Activated naive CD4-positive, alpha-beta T cell treated with anti-CD3 and anti-CD28 coated beads, Interleukin-2, amount 10 ng/mL, durations not matched to agents 7 days and 5 days (primary cell): ENCODE measurements at regions not wholly inside any gene's neighbourhood (a gene's known extent, or its start where the extent isn't known, plus 50 kb on each side); places are given as distances from the start of the nearest gene placed in this dataset.

ENCODE experiments used
- CTCF ChIA-PET: fragments of 350-600 bp; sonication (Branson Sonifier 250); formaldehyde crosslinking; loops from one replicate; lab custom pipeline; 2021; ENCODE audit warnings: antibody characterized with exemption; lab: Charles Lee
- DNase-seq: peaks from one replicate; pipeline ENCODE4 v3.0.0-alpha.2; 2020
- H3K27ac Mint-ChIP-seq: one replicate; pipeline ENCODE4 v1.8.0; 2021; ENCODE audit warnings: mild to moderate bottlenecking, moderate library complexity, mixed read lengths
- H3K27me3 Mint-ChIP-seq: one replicate; pipeline ENCODE4 v1.8.0; 2021; ENCODE audit warnings: mild to moderate bottlenecking, mixed read lengths
- H3K36me3 Mint-ChIP-seq: one replicate; pipeline ENCODE4 v1.8.0; 2021; ENCODE audit warnings: mixed read lengths
- H3K4me1 Mint-ChIP-seq: one replicate; pipeline ENCODE4 v1.8.0; 2021; ENCODE audit warnings: mixed read lengths
- H3K4me3 Mint-ChIP-seq: one replicate; pipeline ENCODE4 v1.8.0; 2021; ENCODE audit warnings: mild to moderate bottlenecking, moderate library complexity, mixed read lengths
- H3K9me3 Mint-ChIP-seq: one replicate; pipeline ENCODE4 v1.8.0; 2021; ENCODE audit warnings: mixed read lengths

DNA sequence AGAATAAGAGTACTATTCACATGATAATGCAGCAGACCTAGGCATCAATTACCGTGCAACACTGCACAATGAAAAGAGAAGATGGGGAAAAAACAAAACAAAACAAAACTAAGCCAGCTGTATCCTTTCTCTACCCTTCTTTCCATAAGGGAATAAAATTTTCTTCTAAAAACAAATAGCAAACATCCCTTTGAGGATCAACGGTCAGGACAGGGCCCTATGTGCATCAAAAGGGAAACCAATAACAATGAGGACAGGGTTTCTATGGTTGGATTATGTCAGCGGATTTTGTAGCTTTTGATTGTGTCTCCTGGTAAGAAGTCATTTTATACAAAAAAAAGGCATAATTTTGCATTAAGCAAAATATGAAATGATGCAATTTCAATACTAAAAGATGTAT, 350.3 kb downstream of the SLC6A15 start:
- Mint-ChIP-seq H3K4me3 (no peak overlapping the region), H3K27ac (no peak overlapping the region), H3K9me3 (peaks cover 2% of the 10 kb centered on the region), H3K36me3 (no peaks in the 10 kb centered on the region), H3K4me1 (no peaks in the 10 kb centered on the region), H3K27me3 (no peaks in the 10 kb centered on the region)
- CTCF ChIA-PET = no interaction called here
- no peak for DNase-seq

DNA sequence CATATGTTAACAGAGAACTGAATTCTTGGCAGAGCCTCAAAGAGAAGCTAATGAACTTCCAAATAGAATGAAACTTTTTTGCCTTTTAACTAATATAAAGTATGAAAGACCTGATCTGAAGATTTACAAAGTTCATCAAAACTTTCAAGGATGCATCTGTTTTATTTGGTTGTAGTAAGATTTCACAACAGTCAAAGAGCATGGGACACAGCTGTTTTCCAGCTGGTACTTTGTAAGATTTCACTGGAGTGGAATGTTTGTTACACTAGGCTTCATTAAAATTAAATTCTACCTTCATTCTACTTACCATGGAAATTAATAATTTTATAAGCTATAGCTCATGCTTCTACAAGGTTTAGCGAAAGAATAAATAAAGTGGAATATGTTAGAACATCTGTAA, 351.2 kb downstream of the SLC6A15 start:
- no peaks in the 10 kb centered on the region for H3K4me1 Mint-ChIP-seq
- no peaks in the 10 kb centered on the region for H3K27me3 Mint-ChIP-seq
- H3K4me3 Mint-ChIP-seq = no peak overlapping the region
- CTCF ChIA-PET = no interaction called here
- no peak overlapping the region for H3K27ac Mint-ChIP-seq
- no peaks in the 10 kb centered on the region for H3K36me3 Mint-ChIP-seq
- H3K9me3 Mint-ChIP-seq = no peaks in the 10 kb centered on the region
- DNase-seq = no peak

DNA sequence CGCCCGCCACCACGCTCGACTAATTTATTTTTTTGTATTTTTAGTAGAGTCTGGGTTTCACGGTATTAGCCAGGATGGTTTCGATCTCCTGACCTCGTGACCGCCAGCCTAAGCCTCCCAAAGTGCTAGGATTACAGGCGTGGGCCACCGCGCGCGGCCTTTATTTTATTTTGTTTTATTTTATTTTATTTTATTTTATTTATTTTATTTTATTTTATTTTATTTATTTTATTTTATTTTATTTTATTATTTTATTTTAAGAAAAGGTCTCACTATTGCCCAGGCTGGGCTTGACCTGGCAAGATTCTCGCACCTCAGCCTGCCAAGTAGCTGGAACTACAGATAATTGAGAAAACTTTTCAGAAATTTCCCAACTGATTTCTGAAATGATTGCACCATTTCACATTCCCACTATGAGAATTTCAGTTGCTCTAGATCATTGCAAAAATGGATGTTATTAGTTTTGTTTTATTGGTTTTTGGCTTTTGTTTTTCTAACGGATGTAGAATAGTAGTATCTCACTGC, 358.3 kb downstream of the SLC6A15 start:
- CTCF ChIA-PET = no interaction called here
- Mint-ChIP-seq H3K4me1 (no peaks in the 10 kb centered on the region), H3K36me3 (no peaks in the 10 kb centered on the region), H3K27ac (no peak overlapping the region), H3K4me3 (no peak overlapping the region), H3K9me3 (no peaks in the 10 kb centered on the region), H3K27me3 (no peaks in the 10 kb centered on the region)
- no peak for DNase-seq

DNA sequence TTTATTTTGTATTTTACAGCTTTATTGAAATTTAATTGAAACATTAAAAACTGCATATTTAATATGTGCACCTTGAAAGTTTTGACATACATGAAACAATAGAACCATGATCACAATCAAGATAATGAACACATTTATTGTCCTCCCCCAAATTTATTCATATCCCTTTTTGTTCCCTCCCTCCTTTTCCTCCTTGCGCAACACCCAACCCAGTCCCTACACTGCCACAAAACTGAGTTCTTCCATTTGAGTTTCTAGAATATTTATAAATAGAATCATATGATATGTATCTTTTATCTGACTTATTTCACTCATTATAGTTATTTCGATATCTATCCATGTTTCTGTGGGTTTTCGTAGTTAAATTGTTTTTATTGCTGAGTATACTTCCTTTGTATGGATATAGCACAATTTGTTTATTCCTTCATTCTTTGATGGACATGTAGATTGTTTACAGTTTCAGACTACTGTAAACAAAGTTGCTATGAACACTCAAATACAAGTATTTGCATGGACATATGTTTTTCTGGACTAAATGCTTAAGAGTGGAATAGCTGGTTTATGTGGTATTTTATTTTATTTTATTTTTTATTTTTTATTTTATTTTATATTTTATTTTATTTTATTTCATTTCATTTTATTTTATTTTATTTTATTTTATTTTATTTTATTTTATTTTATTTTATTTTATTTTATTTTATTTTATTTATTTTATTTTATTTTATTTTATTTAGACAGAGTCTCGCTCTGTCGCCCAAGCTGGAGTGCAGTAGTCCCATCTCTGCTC, 359.1 kb downstream of the SLC6A15 start:
- H3K4me1 Mint-ChIP-seq = no peaks in the 10 kb centered on the region
- CTCF ChIA-PET = no interaction called here
- H3K27me3 Mint-ChIP-seq = no peaks in the 10 kb centered on the region
- H3K9me3 Mint-ChIP-seq = no peaks in the 10 kb centered on the region
- DNase-seq = no peak
- H3K4me3 Mint-ChIP-seq = no peak overlapping the region
- no peaks in the 10 kb centered on the region for H3K36me3 Mint-ChIP-seq
- no peak overlapping the region for H3K27ac Mint-ChIP-seq

DNA sequence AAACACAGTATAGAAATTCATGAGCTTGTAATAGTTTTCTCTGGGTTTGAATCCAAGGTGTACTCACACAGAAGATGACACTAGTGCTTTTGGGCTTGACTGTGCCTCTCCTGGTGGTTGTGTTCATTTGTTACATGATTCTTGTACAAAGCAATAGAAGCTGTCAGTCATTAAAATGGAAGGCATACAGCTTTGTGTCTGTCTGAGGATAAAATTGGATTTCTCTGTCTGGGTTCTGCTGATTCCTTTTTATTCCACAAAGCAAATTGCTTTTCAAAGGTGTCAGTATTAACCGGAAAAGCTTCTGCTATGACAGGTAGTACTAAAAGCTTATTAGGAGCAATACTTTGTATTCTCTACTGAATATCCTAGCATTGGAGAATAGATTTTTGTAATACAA, 361.2 kb downstream of the SLC6A15 start:
- Mint-ChIP-seq H3K9me3 (no peaks in the 10 kb centered on the region), H3K27ac (no peak overlapping the region), H3K27me3 (no peaks in the 10 kb centered on the region), H3K36me3 (no peaks in the 10 kb centered on the region), H3K4me3 (no peak overlapping the region), H3K4me1 (no peaks in the 10 kb centered on the region)
- DNase-seq = no peak
- CTCF ChIA-PET = no interaction called here

DNA sequence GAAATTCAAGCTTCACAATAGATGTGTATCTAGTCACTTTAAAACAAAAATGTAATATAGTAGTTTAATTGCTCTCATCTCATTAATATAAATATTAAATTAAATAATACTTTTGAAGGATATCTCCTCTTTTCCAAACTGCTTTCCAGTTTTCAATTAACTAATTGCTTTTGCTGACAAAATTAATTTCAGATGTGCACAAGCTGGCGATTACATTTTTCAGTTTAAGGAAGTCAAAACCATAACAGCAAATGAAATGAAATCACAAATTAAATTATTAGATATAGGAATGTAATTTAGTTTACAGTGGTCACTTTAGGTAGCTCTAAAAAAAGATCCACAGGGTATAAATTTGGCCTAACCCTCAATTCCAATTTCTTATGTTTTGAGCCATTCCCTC, 362.1 kb downstream of the SLC6A15 start:
- Mint-ChIP-seq H3K4me3 (no peak overlapping the region), H3K36me3 (no peaks in the 10 kb centered on the region), H3K27me3 (no peaks in the 10 kb centered on the region), H3K27ac (no peak overlapping the region), H3K4me1 (no peaks in the 10 kb centered on the region), H3K9me3 (no peaks in the 10 kb centered on the region)
- CTCF ChIA-PET = no interaction called here
- DNase-seq = no peak

DNA sequence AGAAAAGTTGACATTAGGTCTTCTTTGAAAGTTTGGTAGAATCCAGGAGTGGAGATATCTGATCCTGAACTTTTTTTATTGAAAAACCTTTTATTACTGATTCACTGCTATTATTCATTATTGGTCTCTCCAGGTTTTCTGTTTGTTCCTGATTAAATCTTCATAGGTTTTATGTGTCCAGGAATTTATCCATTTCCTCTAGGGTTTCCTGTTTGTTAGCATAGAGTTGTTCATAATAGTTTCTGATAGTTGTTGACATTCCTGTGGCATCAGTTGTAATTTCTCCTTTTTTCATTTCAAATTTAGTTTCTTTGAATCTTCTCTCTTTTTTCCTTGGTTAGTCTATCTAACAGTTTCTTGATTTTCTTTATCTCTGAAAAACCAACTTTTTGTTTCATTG, 370.3 kb downstream of the SLC6A15 start:
- peaks cover 2% of the 10 kb centered on the region for H3K9me3 Mint-ChIP-seq
- no peak overlapping the region for H3K27ac Mint-ChIP-seq
- H3K36me3 Mint-ChIP-seq = no peaks in the 10 kb centered on the region
- DNase-seq = no peak
- CTCF ChIA-PET = no interaction called here
- no peaks in the 10 kb centered on the region for H3K4me1 Mint-ChIP-seq
- H3K27me3 Mint-ChIP-seq = no peaks in the 10 kb centered on the region
- H3K4me3 Mint-ChIP-seq = no peak overlapping the region

DNA sequence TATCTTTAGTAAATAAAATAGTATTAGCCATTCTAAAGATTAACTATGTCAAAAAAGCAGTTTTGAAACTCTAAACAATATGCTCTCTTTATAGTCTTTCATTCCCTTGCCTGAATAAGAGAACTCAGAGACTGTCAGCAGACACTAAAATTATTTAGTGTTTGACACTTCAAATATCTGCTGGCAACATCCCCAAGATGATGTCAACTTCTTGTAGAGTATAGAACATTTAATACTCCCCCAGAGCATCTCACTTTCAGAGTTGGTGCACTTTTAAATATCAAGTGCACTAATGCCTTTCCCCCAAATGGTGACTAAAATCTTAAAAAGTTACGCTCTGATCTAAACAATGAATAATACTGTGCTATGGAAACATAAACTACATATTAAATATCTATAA, 374.9 kb downstream of the SLC6A15 start:
- no peaks in the 10 kb centered on the region for H3K4me1 Mint-ChIP-seq
- H3K4me3 Mint-ChIP-seq = no peak overlapping the region
- CTCF ChIA-PET = no interaction called here
- no peaks in the 10 kb centered on the region for H3K9me3 Mint-ChIP-seq
- H3K36me3 Mint-ChIP-seq = no peaks in the 10 kb centered on the region
- DNase-seq = no peak
- no peak overlapping the region for H3K27ac Mint-ChIP-seq
- no peaks in the 10 kb centered on the region for H3K27me3 Mint-ChIP-seq

DNA sequence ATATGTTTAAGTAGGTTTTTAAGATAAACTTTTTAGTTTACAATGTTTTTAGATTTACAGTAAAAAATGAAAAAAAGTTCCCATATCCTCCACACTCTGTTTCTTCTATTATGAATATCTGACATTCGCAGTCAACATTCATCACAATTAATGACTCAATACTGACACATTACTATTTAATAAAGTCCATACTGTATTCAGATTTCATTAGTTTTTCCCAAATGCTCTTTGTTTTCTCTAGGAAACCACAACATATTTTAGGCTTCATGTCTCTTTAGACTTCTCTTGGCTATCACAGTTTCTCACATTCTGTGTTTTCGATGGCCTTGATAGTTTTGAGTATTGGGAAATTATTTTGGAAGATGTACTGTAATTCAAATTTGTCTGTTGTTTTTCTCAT, 399.8 kb downstream of the SLC6A15 start:
- H3K27ac Mint-ChIP-seq = no peak overlapping the region
- H3K4me3 Mint-ChIP-seq = no peak overlapping the region
- CTCF ChIA-PET = no interaction called here
- no peaks in the 10 kb centered on the region for H3K27me3 Mint-ChIP-seq
- H3K4me1 Mint-ChIP-seq = no peaks in the 10 kb centered on the region
- no peaks in the 10 kb centered on the region for H3K9me3 Mint-ChIP-seq
- H3K36me3 Mint-ChIP-seq = no peaks in the 10 kb centered on the region
- DNase-seq = no peak

DNA sequence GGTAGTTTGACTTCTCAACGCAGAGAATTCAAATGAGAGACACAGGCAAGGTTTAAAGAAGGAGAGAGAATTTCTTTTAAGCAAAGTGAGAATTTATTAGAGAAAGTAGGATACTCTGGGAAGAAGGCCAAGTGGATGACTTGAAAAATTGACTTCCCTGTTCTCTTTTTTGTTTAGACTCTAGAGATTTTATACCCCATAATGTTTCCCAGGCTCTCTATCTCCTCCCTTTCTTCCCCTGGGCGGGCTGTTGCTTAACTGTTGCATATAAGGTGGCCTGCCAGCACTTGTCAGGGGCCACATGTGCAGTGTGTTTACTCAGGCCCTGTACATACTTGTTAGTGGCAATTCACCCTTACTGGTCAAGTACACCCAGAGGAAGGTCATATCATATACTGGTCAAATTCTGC, 403.7 kb downstream of the SLC6A15 start:
- CTCF ChIA-PET = no interaction called here
- Mint-ChIP-seq H3K4me1 (no peaks in the 10 kb centered on the region), H3K36me3 (no peaks in the 10 kb centered on the region), H3K27ac (no peak overlapping the region), H3K27me3 (no peaks in the 10 kb centered on the region), H3K9me3 (no peaks in the 10 kb centered on the region), H3K4me3 (no peak overlapping the region)
- DNase-seq = no peak

DNA sequence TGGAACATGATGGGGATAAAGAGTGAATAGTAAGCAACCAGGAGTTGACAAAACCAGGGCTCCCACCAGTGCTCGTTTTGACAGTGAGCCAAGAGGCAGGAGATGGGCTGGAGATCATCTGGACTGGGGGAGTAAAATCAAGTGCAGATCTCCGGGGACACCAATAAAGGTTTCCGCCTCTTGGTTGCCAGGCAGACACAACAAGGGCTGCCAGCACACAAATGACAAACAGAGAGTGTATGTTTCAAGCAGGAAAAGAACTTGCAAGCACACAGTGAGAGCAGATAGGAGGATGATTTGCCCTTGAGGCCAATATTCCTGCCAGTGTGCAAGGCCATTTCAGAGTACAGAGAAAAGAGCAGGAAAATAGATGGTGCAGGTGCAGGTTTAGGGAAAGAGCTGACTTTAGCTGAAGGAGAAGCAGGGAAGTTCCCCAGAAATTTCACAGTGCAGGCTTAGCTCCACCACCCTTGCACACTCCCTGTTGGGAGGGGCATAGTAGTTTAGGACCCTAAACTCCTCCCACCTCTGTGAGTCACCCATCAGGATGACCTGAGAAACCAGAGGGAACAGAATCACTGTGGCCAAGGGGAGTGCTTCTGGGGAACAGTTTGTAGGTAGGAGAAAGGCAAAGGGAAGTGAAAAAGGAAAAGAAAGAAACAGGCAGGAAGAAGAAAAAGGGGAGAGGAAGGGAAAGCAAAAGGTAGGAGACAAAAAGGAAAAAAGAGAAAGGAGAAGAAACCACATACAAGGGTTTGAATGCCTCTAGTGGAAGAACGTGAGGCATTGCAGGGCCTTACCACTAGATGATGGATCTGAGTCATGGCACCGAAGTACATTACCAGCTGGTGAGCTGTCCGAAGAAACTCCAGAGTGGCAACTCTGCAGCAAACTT, 404.4 kb downstream of the SLC6A15 start:
- Mint-ChIP-seq H3K9me3 (no peaks in the 10 kb centered on the region), H3K27me3 (no peaks in the 10 kb centered on the region), H3K27ac (no peak overlapping the region), H3K4me3 (no peak overlapping the region), H3K4me1 (no peaks in the 10 kb centered on the region), H3K36me3 (no peaks in the 10 kb centered on the region)
- CTCF ChIA-PET = no interaction called here
- no peak for DNase-seq

DNA sequence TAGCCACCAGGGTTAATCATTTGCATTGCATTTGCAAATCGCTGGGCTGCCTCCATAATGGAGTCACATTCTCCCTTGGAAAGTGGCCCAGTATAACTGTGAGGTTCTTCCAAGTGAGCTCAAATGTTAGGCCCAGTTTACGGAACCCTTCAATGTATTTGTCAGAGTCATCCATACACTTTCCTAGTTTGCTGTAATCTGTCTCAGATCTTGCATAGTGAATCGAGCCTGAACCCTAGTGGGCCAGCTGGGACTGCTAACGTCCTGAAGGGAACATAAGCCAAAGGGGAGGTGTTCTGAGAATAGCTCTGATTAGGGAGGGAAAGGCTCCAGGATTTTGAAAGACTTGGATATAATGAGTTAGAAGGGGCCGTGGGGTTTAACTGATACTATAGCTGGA, 406.3 kb downstream of the SLC6A15 start:
- H3K36me3 Mint-ChIP-seq = no peaks in the 10 kb centered on the region
- DNase-seq = no peak
- H3K9me3 Mint-ChIP-seq = no peaks in the 10 kb centered on the region
- no peaks in the 10 kb centered on the region for H3K27me3 Mint-ChIP-seq
- no peak overlapping the region for H3K27ac Mint-ChIP-seq
- H3K4me3 Mint-ChIP-seq = no peak overlapping the region
- CTCF ChIA-PET = interaction anchor here (1.7 kb wide), 1 partner anchor 9 kb away, joined by 3 read pairs; no protein-coding TSS in a partner anchor
- H3K4me1 Mint-ChIP-seq = no peaks in the 10 kb centered on the region

DNA sequence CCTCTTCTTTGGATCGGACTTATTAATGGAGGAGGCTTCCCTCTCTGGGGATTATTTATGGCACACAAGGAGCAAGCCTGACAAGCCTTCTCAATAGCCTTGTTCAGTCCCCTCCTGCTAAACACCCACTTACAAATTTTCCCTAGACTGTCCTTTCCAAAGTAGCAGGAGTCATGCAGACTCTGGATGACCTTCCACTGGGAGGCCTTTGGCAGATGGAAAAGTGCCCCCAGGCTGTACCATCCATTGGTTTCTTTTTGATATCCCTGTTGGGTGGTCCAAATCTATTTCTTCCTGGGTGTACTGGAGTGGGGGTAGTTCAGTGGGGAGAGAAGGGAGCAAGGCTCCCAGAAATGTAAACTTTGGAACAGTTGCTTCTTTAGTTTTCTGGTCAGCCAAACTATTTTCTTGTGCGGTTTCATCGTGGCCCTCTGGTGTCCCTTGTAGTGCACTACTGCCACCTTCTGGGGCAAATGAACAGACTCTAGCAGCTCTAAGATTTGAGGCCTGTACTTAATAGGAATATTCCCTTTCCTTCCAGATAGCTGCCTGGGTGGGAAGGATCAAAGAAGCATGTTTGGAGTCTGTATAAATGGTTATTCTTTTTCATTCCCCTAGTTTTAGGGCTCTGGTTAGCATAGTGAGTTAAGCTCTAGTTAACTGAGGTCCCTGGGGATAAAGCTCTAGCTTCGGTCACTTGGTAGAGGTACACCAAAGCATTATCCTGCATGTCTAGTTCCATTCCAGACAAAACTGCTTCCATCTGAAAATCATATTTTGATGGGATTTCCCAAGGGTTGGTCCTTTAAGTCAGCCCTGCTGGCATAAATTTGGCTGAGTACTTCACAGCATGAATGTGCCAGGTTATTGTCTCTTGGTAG, 409.5 kb downstream of the SLC6A15 start:
- Mint-ChIP-seq H3K27ac (no peak overlapping the region), H3K4me3 (no peak overlapping the region), H3K4me1 (no peaks in the 10 kb centered on the region), H3K9me3 (no peaks in the 10 kb centered on the region), H3K27me3 (no peaks in the 10 kb centered on the region), H3K36me3 (no peaks in the 10 kb centered on the region)
- CTCF ChIA-PET = interaction anchor here (1.1 to 3.3 kb wide), 2 partner anchors 677 to 1817 kb away, joined by 3 to 15 read pairs; partner anchors contain the start of gene TMTC2
- peak; percentile 30 for DNase-seq
